GM23338 (cell line): ENCODE measurements at regions not wholly inside any gene's neighbourhood (a gene's known extent, or its start where the extent isn't known, plus 50 kb on each side); places are given as distances from the start of the nearest gene placed in this dataset.

Experiments used
- CREB1 ChIP-seq: fragments of 250-450 bp; sonication (Bioruptor Pico); IDR thresholded peaks from 2 replicates; pipeline ENCODE4 v1.5.0; 2020; ENCODE audit warnings: low read depth, mild to moderate bottlenecking, moderate library complexity
- CTCF ChIP-seq, 2 experiments: fragments of 200-600 bp in 1 of 2; sonication (generic) in 1 of 2; conservative IDR thresholded peaks; 2 replicates each; pipeline versions ENCODE4 v1.5.1 to v1.6.1; 2016 to 2017; ENCODE audit warnings: antibody characterized with exemption in 2 of 2, low read depth in 2 of 2, mild to moderate bottlenecking in 2 of 2, moderate library complexity in 1 of 2
- ETS1 ChIP-seq: IDR thresholded peaks from 2 replicates; pipeline ENCODE4 v1.6.1; 2016; ENCODE audit warnings: antibody characterized with exemption
- EZH2 ChIP-seq: fragments of 200-600 bp; sonication (generic); IDR thresholded peaks from one replicate; pipeline ENCODE4 v1.8.0; 2017; ENCODE audit warnings: antibody characterized with exemption, mild to moderate bottlenecking, low read depth; ENCODE audit not compliant: unreplicated experiment
- EZH2phosphoT487 ChIP-seq: fragments of 200-600 bp; sonication (generic); IDR thresholded peaks from one replicate; pipeline ENCODE4 v1.8.1; 2018; ENCODE audit warnings: antibody characterized with exemption; ENCODE audit not compliant: unreplicated experiment
- JUNB ChIP-seq: IDR thresholded peaks from one replicate; pipeline ENCODE4 v1.6.1; 2016; ENCODE audit warnings: antibody characterized with exemption; ENCODE audit not compliant: unreplicated experiment
- NANOG ChIP-seq: IDR thresholded peaks from 2 replicates; pipeline ENCODE4 v1.6.1; 2016; ENCODE audit warnings: antibody characterized with exemption, borderline replicate concordance
- POLR2AphosphoS5 ChIP-seq: IDR thresholded peaks from 2 replicates; pipeline ENCODE4 v1.6.1; 2016; ENCODE audit warnings: antibody characterized with exemption, low read depth
- REST ChIP-seq: IDR thresholded peaks from one replicate; pipeline ENCODE4 v1.6.1; 2018; ENCODE audit warnings: antibody characterized with exemption; ENCODE audit not compliant: unreplicated experiment
- ZNF114 ChIP-seq: fragments of 250-450 bp; sonication (Bioruptor Pico); IDR thresholded peaks from 2 replicates; pipeline ENCODE4 v1.5.0; 2020; ENCODE audit warnings: mild to moderate bottlenecking, moderate library complexity
- ZNF331 ChIP-seq: fragments of 250-450 bp; sonication (Bioruptor Pico); IDR thresholded peaks from 2 replicates; pipeline ENCODE4 v1.5.0; 2020; ENCODE audit warnings: low read depth, mild to moderate bottlenecking, moderate library complexity

- TF ChIP-seq CTCF (conservative IDR thresholded peaks at IDR 0.05; ENCODE audit: low read depth in 2 of 2) (no peak), EZH2 (no peak), NANOG (no peak), POLR2AphosphoS5 (no peak), JUNB (no peak), EZH2phosphoT487 (no peak), ZNF331 (CRISPR knock-in tag) (no peak), REST (no peak), ETS1 (no peak), ZNF114 (no peak), CREB1 (no peak)
Observed at GRCh38 chr6:54017877-54018276, 93.4 kb upstream of the MLIP start.
